GM12875 (cell line): ENCODE measurements at regions not wholly inside any gene's neighbourhood (a gene's known extent, or its start where the extent isn't known, plus 50 kb on each side); places are given as distances from the start of the nearest gene placed in this dataset.

Source experiments
- H3K4me3 ChIP-seq: one replicate; pipeline ENCODE4 v1.5.1; 2011; ENCODE audit warnings: low read depth, low read length, control low read depth
- CTCF ChIP-seq: IDR thresholded peaks from 2 replicates; pipeline ENCODE4 v1.5.1; 2011; ENCODE audit warnings: low read depth, mild to moderate bottlenecking, control low read depth, inconsistent platforms, low read length, moderate library complexity, borderline replicate concordance; ENCODE audit not compliant: insufficient read depth

GRCh38 chr3:166472015-166472414 lies 634.8 kb upstream of the BCHE start:
- TF ChIP-seq CTCF = no peak
- no peak overlapping the region for H3K4me3 ChIP-seq

GRCh38 chr3:166471074-166471767 lies 634.0 kb upstream of the BCHE start:
- no peak for TF ChIP-seq CTCF

GRCh38 chr3:166462891-166463470 lies 625.8 kb upstream of the BCHE start:
- no peak overlapping the region for H3K4me3 ChIP-seq
- no peak for TF ChIP-seq CTCF

More at GRCh38 chr3:166471074-166471767, 634.0 kb upstream of the BCHE start:
- H3K4me3 ChIP-seq = no peak overlapping the region

GRCh38 chr3:166461626-166462025 lies 624.4 kb upstream of the BCHE start:
- no peak overlapping the region for H3K4me3 ChIP-seq
- TF ChIP-seq CTCF = no peak

- no peak overlapping the region for H3K4me3 ChIP-seq
- no peak for TF ChIP-seq CTCF
Measured at GRCh38 chr3:166457382-166457781, 620.2 kb upstream of the BCHE start.

GRCh38 chr3:166456286-166456685 lies 619.1 kb upstream of the BCHE start:
- no peak for TF ChIP-seq CTCF
- no peak overlapping the region for H3K4me3 ChIP-seq

GRCh38 chr3:166455744-166456143 lies 618.5 kb upstream of the BCHE start:
- TF ChIP-seq CTCF = no peak
- no peak overlapping the region for H3K4me3 ChIP-seq
